GM21723 (cell line): ENCODE measurements at regions not wholly inside any gene's neighbourhood (a gene's known extent, or its start where the extent isn't known, plus 50 kb on each side); places are given as distances from the start of the nearest gene placed in this dataset.

Experiments
- ATAC-seq: cut with Tn5 transposase; IDR thresholded peaks from one replicate; pipeline ENCODE4 v1.9.1; 2021; ENCODE audit warnings: mild to moderate bottlenecking, moderate library complexity; ENCODE audit not compliant: unreplicated experiment

- ATAC-seq: no peak
Measured at GRCh38 chr5:38642189-38642911, 85.9 kb upstream of the LIFR start.

- no peak for ATAC-seq
Measured at GRCh38 chr5:38643616-38644015, 87.2 kb upstream of the LIFR start.

DNA sequence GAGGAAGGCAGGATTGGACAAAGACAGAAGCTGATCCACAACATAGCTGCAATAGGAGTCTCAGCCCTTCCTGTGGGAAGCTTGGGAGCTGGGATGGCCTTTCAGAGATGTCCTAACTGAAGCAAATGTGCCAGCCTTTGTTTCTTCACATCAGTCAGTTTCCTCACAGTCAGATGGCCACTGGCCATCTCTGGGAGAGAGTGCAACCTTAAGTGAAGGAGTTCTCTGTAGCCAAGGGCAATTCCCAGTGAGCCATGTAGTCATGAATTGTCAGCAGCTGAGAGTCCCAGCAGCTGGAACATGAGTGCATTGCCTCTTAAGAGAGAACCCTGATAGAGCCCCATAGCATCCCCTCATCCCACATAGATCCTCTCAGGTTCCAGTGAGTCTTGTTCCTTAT is 89.1 kb upstream of the LIFR start:
- ATAC-seq: no peak

DNA sequence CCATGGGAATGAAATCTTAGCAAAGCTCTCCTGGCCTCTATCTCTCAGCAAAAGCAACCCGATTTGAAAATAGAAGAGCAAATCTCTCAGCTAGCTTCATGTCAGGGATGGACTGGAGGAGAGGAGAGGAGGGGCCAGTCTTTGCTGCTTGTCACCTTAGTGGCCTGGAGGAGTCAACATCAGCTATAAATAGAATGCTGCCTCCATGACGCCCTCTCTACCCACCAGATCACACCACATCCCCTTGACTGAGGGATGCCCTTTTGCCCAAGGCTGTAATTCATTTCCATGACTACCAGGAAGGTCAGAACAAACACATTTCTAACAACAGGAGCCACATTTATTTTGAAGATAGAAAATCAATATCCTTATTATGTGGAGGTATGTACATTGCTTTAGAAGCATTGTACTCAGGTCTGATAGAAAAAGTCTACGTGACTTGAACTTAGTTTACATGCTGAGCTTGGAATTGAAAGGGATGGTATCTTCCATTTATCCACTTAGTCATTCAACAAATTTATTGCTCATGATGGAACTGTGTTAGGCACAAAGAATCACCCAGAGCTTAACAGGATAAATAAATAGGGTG is 92.4 kb upstream of the LIFR start:
- ATAC-seq: no peak

DNA sequence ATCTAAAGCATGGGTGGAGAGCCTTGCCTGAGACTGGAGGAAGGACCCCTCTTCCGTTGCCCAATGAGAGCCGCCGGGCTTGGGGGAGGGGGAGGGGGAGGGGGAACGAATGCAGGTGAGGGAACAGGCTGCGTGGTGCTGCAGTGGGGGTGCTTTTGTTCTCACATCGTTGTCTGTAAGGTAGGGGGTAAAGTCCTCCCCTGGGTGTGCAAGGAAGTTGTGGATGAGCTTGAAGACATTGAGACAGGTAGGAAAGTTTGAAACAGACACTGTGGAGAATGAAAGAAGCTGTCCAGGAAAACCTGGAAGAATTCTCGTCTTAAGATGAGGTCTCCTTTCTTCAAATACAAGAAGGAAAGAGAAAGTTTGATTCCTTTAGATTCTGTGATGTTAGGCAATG is 94.1 kb upstream of the LIFR start:
- no peak for ATAC-seq

GRCh38 chr5:38650946-38651345 is 94.5 kb upstream of the LIFR start:
- ATAC-seq: no peak

DNA sequence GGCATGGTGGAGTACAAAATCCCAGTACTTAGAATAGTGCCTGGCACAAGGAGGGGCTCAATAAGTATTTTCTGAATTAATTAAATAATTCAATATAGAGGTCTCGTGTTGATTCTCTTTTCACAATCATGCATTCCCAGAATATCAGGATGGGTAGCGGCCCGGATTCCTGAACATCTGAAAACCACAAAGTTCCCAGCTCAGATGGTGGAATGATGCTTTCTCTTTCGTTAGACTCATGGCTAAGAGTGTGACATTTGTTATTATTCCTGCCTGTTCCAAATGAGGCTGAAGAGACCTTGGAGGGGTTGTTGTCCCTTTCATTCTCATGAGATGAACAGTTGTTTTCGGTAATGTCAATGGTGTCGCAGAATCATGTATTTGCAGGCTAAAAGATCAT is 95.4 kb upstream of the LIFR start:
- ATAC-seq: no peak

DNA sequence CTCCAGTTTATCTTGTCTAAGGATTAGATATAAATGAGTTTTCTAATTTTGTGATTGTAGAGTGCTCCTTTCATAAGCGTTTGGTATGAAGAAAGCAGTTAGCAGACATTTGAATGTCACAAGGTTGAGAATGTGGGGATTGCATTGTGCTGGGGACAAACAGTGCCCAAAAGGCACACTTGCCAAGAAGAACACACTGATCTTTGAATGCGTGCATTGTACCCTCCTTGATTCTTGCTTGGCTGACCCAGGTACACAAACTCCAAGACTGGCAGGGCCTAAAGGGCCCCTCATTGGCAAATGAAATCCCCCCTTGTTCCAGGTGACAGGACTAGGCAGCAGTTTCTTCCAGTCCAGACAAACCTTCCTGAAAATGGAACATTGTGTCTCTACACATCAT is 96.9 kb upstream of the LIFR start:
- no peak for ATAC-seq

DNA sequence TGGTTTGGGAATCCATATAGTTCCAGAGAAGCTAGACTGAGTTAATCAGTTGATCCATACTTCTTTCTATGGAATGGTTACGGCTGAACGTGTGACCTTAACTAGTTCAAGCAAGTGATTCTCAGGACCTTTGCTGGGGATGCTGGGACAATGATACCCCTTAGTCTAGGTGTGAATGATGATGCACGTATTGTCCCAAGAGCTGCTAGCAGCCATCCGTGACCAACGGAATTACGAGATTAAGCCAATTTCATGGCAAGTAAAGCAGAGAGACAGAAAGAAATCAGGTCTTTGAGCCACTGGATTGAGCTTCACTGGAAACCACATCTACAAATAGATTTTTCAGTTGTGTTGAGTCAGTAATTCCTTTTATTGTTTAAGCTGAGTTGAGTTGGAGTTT is 99.2 kb upstream of the LIFR start:
- no peak for ATAC-seq

- ATAC-seq: no peak
Measured at GRCh38 chr5:38656568-38656967, 100.1 kb upstream of the LIFR start.

DNA sequence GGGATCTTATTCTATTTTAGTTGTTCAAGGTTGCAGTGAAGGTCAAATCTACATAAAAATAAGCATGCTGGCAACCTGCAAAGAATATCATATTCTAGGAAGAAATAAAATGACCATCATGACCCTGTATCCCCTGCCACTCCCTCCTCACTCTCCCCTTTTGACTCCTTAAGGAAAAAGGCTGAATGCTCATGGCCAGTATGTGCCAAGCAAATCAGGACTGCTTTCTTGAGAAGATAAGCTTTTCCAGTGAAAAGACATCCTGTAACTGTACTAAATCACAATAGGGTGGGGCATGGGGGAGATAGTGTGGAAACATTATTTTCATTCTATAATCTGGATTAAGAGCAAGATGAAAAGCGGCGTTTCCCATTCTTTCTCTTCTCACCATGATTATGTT is 100.6 kb upstream of the LIFR start:
- no peak for ATAC-seq

DNA sequence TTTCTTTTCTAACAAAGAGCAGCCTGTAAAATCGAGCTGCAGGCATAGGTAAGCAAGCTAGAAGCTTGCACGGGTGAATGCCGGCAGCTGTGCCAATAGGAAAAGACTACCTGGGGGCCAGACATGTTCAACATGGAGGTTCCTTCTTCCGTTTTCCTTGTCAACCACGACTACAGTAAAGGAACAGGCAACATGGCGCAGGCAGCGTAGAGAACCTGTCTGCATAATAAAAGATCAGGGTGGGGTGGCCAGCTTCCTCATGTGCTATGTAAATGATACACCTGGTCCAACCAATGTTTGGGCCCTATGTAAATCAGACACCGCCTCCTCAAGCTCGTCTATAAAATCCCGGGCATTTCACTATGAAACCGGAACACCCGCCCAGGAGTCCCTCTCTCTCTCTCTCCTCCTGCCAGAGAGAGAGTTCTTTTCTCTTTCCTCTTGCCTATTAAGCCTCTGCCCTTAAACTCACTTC is 103.8 kb upstream of the LIFR start:
- no peak for ATAC-seq

- no peak for ATAC-seq
Measured at GRCh38 chr5:38662090-38662489, 105.6 kb upstream of the LIFR start.

GRCh38 chr5:38663249-38663648 is 106.8 kb upstream of the LIFR start:
- ATAC-seq: no peak

GRCh38 chr5:38666668-38667498 is 110.4 kb upstream of the LIFR start:
- no peak for ATAC-seq

GRCh38 chr5:38667499-38667776 is 111.0 kb upstream of the LIFR start:
- ATAC-seq: no peak

DNA sequence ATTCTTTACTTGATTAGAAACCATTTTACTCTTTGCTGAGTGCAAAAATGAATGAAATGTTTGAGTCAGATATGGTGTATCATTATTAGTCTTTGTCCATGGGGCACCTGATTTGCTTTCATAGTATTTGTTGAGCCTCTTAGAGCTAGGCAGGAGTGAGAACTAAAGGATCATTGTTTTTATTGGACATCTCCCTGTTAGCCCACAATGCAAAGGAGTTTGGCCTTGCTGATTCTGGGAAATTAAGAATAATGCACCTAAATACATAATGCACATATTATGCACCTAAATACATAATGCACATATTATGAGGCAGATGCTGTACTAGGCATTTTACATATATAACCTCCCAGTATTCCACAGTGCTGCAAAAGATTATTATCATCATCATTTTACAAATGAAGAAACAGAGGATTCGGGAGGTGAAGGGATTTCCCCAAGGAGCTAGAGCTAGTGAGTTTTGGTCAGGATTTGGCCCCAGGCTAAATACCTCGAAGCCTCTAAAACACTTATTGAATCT is 113.0 kb upstream of the LIFR start:
- no peak for ATAC-seq

- ATAC-seq: no peak
Measured at GRCh38 chr5:38670066-38670465, 113.6 kb upstream of the LIFR start.

DNA sequence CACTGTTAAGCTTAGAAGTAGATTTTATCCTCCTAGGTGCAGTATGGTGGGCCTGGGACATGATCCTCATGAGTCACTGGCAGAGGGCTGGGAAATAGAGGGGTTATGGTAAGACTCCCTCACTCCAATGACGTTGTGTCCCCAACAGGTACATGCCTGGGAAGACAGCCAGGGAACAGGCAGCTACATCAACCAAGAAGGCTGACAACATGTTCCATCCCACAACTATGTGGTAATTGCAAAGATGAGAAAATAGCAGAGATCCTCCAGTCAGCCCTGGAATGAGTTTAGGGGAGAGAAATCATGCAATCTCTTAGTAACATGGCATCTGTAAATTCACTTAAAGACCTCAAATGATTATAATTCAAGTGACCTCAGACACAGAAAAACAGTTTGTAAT is 114.4 kb upstream of the LIFR start:
- ATAC-seq: no peak

DNA sequence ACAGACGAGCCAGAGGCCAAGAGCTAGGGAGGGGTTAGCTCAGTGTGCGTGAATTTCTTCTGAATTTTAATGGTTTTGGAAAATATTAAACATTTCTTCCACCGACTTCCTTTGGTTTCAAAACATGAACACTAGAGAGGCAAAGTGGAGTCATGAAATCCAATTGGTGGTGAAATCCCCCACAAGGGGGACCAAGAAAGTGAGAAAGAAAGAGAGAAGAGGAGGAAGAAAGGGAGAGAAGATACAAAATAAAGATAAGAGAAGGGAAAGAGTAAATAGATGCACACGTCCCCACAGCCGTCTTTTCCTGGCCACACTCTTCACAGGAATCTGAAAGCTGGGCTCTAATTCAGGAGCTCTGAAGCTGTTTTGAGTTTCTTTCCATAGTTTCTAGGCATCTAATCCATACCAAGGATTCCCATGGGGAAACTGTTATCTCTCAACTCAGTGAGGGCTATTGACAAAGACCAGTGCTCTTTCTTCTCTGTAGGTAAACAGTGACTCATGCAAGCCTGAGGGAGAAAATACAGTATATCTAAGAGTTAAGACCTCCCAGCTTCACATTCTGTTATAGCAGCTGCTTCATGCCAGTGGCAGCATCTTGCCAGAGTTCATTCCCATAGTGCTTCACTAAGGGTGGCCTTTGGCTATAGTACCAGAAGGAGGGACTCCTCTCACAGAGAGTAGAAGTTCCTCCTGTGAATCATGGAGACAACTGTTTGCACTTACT is 115.8 kb upstream of the LIFR start:
- no peak for ATAC-seq

DNA sequence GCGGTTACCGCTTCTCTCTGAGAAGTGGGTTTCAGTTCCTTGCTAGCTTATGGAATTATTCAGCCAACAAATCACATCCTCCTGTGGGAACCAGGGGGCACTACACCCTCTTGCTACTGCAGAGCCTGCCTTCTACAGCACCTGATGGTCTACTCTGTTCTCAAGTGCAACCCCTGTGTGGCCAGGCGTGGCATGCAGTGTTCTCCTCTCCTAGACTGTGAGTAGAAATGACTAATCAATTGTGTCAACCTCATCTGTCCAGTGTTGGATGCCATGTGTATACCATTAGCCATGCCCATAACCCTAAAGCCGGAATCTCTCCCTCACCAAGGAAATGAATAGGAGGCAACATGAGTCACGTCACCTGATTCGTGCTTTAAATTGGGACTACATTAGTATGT is 117.2 kb upstream of the LIFR start:
- ATAC-seq: no peak
